ENCODE measurements at regions not wholly inside any gene's neighbourhood (a gene's known extent, or its start where the extent isn't known, plus 50 kb on each side); places are given as distances from the start of the nearest gene placed in this dataset.

GRCh38 chr2:8457699-8458502 is 224.0 kb upstream of the ID2 start:
- H3K36me3 Mint-ChIP-seq (ENCODE audit: low read depth) = no peaks in the 10 kb centered on the region
- no peak overlapping the region for H3K27ac Mint-ChIP-seq
- H3K4me1 Mint-ChIP-seq (ENCODE audit: low read depth) = peaks cover 18% of the 10 kb centered on the region
- peaks cover 25% of the 10 kb centered on the region for H3K27me3 Mint-ChIP-seq (ENCODE audit: low read depth)
- peak overlapping the region; percentile 46 for H3K4me3 Mint-ChIP-seq
- intact Hi-C loops (cut with micrococcal nuclease) = loop anchor here (1.0 to 2.0 kb wide), 2 partner anchors 87 to 223 kb away; no protein-coding TSS in a partner anchor
- no peaks in the 10 kb centered on the region for H3K9me3 Mint-ChIP-seq
- peak; percentile 32 for DNase-seq
- CTCF ChIA-PET = no interaction called here

- intact Hi-C loops (cut with micrococcal nuclease) = no loop called here
- H3K4me3 Mint-ChIP-seq = no peak overlapping the region
- DNase-seq = no peak
- peaks cover 25% of the 10 kb centered on the region for H3K27me3 Mint-ChIP-seq (ENCODE audit: low read depth)
- H3K27ac Mint-ChIP-seq = no peak overlapping the region
- CTCF ChIA-PET = no interaction called here
- H3K36me3 Mint-ChIP-seq (ENCODE audit: low read depth) = no peaks in the 10 kb centered on the region
- no peaks in the 10 kb centered on the region for H3K9me3 Mint-ChIP-seq
- H3K4me1 Mint-ChIP-seq (ENCODE audit: low read depth) = peaks cover 18% of the 10 kb centered on the region
Observed at GRCh38 chr2:8458503-8459459, 223.1 kb upstream of the ID2 start.

- intact Hi-C loops (cut with micrococcal nuclease) = no loop called here
- Mint-ChIP-seq H3K27me3 (ENCODE audit: low read depth) (peaks cover 25% of the 10 kb centered on the region), H3K4me1 (ENCODE audit: low read depth) (peaks cover 18% of the 10 kb centered on the region), H3K36me3 (ENCODE audit: low read depth) (no peaks in the 10 kb centered on the region), H3K9me3 (no peaks in the 10 kb centered on the region), H3K27ac (no peak overlapping the region), H3K4me3 (no peak overlapping the region)
- no peak for DNase-seq
- CTCF ChIA-PET = interaction anchor here (0.7 kb wide), 1 partner anchor 12 kb away, joined by 5 read pairs; no protein-coding TSS in a partner anchor
Observed at GRCh38 chr2:8459474-8459873, 222.4 kb upstream of the ID2 start.

- intact Hi-C loops (cut with micrococcal nuclease) = no loop called here
- peaks cover 22% of the 10 kb centered on the region for H3K27me3 Mint-ChIP-seq (ENCODE audit: low read depth)
- no peak overlapping the region for H3K27ac Mint-ChIP-seq
- no peak overlapping the region for H3K4me3 Mint-ChIP-seq
- H3K36me3 Mint-ChIP-seq (ENCODE audit: low read depth) = no peaks in the 10 kb centered on the region
- H3K4me1 Mint-ChIP-seq (ENCODE audit: low read depth) = peaks cover 6% of the 10 kb centered on the region
- CTCF ChIA-PET = no interaction called here
- no peak for DNase-seq
- H3K9me3 Mint-ChIP-seq = no peaks in the 10 kb centered on the region
Observed at GRCh38 chr2:8461341-8461740, 220.5 kb upstream of the ID2 start.

GRCh38 chr2:8462280-8462679 is 219.6 kb upstream of the ID2 start:
- DNase-seq = no peak
- Mint-ChIP-seq H3K4me3 (no peak overlapping the region), H3K4me1 (ENCODE audit: low read depth) (peaks cover 4% of the 10 kb centered on the region), H3K27me3 (ENCODE audit: low read depth) (peaks cover 22% of the 10 kb centered on the region), H3K9me3 (no peaks in the 10 kb centered on the region), H3K27ac (no peak overlapping the region), H3K36me3 (ENCODE audit: low read depth) (no peaks in the 10 kb centered on the region)
- intact Hi-C loops (cut with micrococcal nuclease) = no loop called here
- CTCF ChIA-PET = no interaction called here

GRCh38 chr2:8462899-8463648 is 218.8 kb upstream of the ID2 start:
- no peak overlapping the region for H3K27ac Mint-ChIP-seq
- no peaks in the 10 kb centered on the region for H3K4me1 Mint-ChIP-seq (ENCODE audit: low read depth)
- H3K9me3 Mint-ChIP-seq = no peaks in the 10 kb centered on the region
- H3K4me3 Mint-ChIP-seq = no peak overlapping the region
- no peak for DNase-seq
- CTCF ChIA-PET = no interaction called here
- H3K36me3 Mint-ChIP-seq (ENCODE audit: low read depth) = no peaks in the 10 kb centered on the region
- H3K27me3 Mint-ChIP-seq (ENCODE audit: low read depth) = peaks cover 15% of the 10 kb centered on the region
- intact Hi-C loops (cut with micrococcal nuclease) = no loop called here

GRCh38 chr2:8465560-8465959 is 216.3 kb upstream of the ID2 start:
- CTCF ChIA-PET = no interaction called here
- Mint-ChIP-seq H3K27me3 (ENCODE audit: low read depth) (peaks cover 7% of the 10 kb centered on the region), H3K4me1 (ENCODE audit: low read depth) (no peaks in the 10 kb centered on the region), H3K36me3 (ENCODE audit: low read depth) (no peaks in the 10 kb centered on the region), H3K9me3 (no peaks in the 10 kb centered on the region), H3K4me3 (no peak overlapping the region), H3K27ac (no peak overlapping the region)
- intact Hi-C loops (cut with micrococcal nuclease) = no loop called here
- DNase-seq = no peak

- Mint-ChIP-seq H3K4me3 (no peak overlapping the region), H3K27ac (no peak overlapping the region), H3K9me3 (no peaks in the 10 kb centered on the region), H3K4me1 (ENCODE audit: low read depth) (peaks cover 30% of the 10 kb centered on the region), H3K27me3 (ENCODE audit: low read depth) (no peaks in the 10 kb centered on the region), H3K36me3 (ENCODE audit: low read depth) (no peaks in the 10 kb centered on the region)
- intact Hi-C loops (cut with micrococcal nuclease) = loop anchor here (2.0 kb wide), 1 partner anchor 137 kb away; no protein-coding TSS in a partner anchor
- no peak for DNase-seq
- CTCF ChIA-PET = no interaction called here
Observed at GRCh38 chr2:8469709-8470493, 212.0 kb upstream of the ID2 start.

- peak; percentile 32 for DNase-seq
- H3K36me3 Mint-ChIP-seq (ENCODE audit: low read depth) = no peaks in the 10 kb centered on the region
- peaks cover 54% of the 10 kb centered on the region for H3K4me1 Mint-ChIP-seq (ENCODE audit: low read depth)
- no peaks in the 10 kb centered on the region for H3K27me3 Mint-ChIP-seq (ENCODE audit: low read depth)
- intact Hi-C loops (cut with micrococcal nuclease) = no loop called here
- CTCF ChIA-PET = no interaction called here
- no peak overlapping the region for H3K27ac Mint-ChIP-seq
- H3K4me3 Mint-ChIP-seq = no peak overlapping the region
- no peaks in the 10 kb centered on the region for H3K9me3 Mint-ChIP-seq
Observed at GRCh38 chr2:8472545-8473323, 209.1 kb upstream of the ID2 start.

- intact Hi-C loops (cut with micrococcal nuclease) = loop anchor here (1.0 to 5.0 kb wide), 8 partner anchors 13 to 648 kb away; no protein-coding TSS in a partner anchor
- CTCF ChIA-PET = interaction anchor here (0.5 to 1.1 kb wide), 4 partner anchors 10 to 62 kb away, joined by 3 to 7 read pairs (median 3); no protein-coding TSS in a partner anchor
- Mint-ChIP-seq H3K4me1 (ENCODE audit: low read depth) (peaks cover 63% of the 10 kb centered on the region), H3K27ac (peak overlapping the region; percentile 66), H3K27me3 (ENCODE audit: low read depth) (no peaks in the 10 kb centered on the region), H3K4me3 (no peak overlapping the region), H3K36me3 (ENCODE audit: low read depth) (no peaks in the 10 kb centered on the region), H3K9me3 (no peaks in the 10 kb centered on the region)
- peak; percentile 72 for DNase-seq
Observed at GRCh38 chr2:8475349-8476031, 206.4 kb upstream of the ID2 start.

Measured in activated naive CD4-positive, alpha-beta T cell treated with anti-CD3 and anti-CD28 coated beads for 36 hours (primary cell).